ENCODE measurements at regions not wholly inside any gene's neighbourhood (a gene's known extent, or its start where the extent isn't known, plus 50 kb on each side); places are given as distances from the start of the nearest gene placed in this dataset.

GRCh38 chr16:8167436-8167835 lies 422.9 kb downstream of the TMEM114 start (continued):
- no peak for TF ChIP-seq CBX8 (IDR thresholded peaks at IDR 0.05; ENCODE audit: borderline replicate concordance, low read depth, low read length)
- no peak for TF ChIP-seq TEAD4 (IDR thresholded peaks at IDR 0.05; ENCODE audit: low read depth, low read length)
- no peak for TF ChIP-seq JUN (IDR thresholded peaks at IDR 0.05; ENCODE audit: low read depth, low read length)
